ENCODE measurements at regions not wholly inside any gene's neighbourhood (a gene's known extent, or its start where the extent isn't known, plus 50 kb on each side); places are given as distances from the start of the nearest gene placed in this dataset.
"Not testable (repeated sequence)": the region's sequence is repeated elsewhere in the genome, so short reads cannot be mapped to it uniquely, and the experiment has no call there.

DNA sequence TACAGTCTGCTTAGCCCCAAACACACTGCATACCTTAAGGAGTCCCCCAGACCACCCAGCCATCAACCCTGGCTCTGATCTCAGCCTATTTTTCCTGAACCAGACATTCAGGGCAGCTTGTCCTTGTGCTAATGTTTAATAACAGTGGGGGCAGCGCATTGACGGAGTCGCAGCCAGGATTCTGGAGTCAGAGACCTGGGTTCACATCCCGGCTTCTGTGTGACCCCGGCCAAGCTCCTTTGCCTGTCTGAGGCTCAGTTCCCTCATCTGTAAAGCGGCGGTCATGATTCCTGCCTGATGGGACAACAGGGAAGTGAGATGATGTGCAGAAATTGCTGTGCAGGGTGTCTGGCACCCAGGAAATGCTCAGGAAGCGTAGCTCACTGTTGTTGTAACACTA, 63.1 kb downstream of the MATN1 start:
- no peak for DNase-seq (ENCODE audit: low read depth, low spot score)

DNA sequence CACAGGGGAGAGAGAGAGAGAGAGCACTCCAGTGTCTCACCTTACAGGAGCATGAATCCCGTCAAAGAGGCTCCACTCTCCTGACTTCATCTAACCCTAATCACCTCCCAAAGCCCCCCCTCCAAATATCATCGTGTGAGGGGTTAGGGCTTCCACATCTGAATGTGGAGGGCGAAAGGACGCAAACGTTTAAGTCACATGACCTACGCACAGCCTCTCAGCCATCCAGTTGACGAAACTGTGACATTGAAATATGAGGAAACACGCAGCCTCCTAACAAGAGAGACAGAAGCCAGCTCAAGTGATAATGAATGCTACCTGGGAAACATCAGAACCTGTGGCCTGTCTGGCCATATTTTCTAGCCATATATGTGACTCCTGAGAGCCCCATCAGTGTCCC, 63.7 kb downstream of the MATN1 start:
- no peak for DNase-seq (ENCODE audit: low read depth, low spot score)

DNA sequence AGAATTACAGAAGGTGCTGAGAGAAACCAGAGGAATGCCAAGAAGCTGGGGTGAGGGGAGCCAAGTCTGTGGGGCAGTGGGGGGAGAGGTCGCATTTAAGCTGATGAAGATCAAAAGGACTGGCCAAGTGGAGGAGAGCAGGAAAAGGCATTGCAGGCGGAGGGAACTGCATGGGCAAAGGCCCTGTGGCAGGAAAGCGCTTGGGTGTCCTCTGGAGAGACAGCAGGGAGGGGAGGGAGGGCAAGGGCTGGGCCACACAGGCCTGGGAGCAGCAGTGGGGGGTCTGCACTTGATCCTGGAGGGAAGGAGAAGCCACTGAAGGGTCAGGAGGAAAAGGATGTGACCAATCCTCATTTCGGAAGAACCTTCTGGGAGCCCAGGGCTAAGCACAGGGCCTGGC, 65.0 kb downstream of the MATN1 start:
- not testable (repeated sequence) for DNase-seq (ENCODE audit: low read depth, low spot score)

DNA sequence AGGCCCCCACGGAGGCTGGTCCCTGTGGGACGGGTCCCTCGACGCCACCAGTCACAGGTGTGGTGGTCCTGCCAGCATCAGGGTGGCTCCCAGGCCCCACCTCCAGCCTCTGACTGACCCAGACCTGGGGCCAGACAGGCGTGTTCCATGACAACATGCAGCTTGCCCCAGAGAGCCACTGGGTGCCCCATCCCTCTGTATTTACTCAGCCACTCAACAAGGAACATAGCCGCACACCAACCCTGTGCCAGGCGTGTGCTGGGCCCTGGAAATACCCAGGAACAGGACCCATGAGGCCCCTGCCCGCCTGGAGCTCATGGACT, 65.4 kb downstream of the MATN1 start:
- no peak for DNase-seq (ENCODE audit: low read depth, low spot score)

DNA sequence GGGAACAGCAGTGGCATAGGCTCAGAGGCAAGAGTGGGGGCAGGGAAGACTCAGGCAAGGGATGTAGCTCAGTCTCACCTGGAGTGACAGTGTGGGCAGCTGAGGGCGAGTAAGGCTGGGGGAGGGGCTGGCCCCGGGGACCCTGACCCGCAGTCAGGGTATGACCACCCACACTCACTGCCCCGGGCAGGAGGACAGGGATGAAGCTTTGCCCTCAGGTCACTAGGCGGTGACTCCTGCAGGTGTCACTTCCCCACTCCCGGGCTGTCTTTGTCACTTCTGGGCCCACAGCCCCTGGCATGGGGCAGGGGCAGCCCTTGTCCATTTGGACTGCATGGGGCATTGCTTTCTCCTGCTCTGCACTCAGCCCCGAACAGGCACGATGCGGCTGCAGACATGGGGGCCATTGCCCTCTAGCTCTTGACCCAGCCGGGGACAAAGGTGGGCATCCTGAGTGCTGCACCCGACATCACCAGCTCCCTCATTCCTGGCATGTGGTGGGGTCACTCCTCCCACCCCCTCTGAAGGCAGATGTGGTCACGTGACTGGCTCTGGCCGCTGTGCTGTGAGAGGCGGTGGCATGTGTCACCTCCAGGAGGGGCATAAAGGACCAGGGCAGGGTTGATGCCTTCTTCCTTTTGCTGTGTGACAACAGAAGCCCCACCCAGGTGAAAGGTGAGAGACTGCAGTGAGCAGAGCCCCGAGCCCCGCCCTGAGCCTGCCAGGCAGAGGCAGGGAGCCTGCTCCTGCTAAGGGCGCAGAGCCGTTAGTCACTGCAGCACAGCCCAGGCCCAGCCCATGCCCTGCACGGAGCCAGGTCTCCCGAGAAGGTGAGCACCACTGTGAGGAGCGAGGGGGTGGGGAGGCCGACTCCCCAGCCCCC, 66.0 kb downstream of the MATN1 start:
- no peak for DNase-seq (ENCODE audit: low read depth, low spot score)

DNA sequence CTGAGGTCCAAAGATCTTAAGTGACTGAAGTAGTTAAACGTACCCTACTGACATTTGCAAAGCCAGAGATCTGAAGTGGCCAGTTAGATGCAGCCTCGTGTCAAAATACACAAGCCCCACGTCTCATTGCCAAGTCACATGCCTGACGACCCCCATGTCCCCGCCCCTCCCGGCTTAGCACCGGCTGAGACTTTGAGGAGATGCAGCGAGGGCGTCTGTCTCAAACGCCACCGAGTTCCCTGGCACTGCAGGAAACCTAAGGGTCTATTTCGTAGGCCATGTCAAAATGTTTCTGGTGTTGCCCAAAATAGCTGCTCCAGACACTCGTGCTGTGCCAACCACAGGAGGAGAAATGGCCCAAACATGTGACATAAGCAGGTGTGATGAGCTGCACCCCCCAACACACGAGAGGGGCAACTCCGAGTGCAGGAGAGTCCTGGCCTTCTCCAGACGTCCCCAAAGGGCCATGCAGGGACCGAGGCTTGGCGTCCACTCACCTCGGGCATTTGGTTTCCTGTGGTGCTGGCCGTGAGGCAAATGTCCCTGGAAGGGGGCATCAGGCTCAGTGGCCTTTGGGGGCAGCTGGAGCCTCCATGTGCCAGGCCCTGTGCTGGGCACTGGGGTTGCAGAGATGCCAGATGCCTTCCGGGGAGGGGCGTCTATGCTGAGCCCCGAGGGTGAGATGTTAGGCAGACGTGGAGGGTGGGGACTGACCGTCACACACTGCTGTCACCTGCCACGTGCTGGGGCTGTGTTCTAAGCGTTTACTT, 67.0 kb downstream of the MATN1 start:
- DNase-seq (ENCODE audit: low read depth, low spot score), result no peak

DNA sequence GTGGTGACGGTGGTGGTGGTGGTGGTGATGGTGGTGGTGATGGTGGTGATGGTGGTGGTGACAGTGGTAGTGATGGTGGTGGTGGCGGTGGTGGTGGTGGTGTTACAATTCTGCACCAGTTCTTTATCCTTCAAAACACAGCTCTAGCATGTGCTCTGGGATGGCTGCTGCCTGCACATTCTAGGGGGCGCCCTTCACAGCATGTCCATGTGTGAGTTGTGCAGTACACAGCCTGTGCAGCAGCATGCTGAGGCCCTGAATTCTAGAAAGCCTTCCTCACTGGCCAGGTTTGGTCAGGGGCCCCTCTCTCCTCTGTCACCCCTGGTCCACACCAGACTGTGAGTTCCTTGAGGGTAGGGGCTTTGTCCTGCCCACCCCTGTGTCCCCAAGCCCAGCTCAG, 67.7 kb downstream of the MATN1 start:
- no peak for DNase-seq (ENCODE audit: low read depth, low spot score)

DNA sequence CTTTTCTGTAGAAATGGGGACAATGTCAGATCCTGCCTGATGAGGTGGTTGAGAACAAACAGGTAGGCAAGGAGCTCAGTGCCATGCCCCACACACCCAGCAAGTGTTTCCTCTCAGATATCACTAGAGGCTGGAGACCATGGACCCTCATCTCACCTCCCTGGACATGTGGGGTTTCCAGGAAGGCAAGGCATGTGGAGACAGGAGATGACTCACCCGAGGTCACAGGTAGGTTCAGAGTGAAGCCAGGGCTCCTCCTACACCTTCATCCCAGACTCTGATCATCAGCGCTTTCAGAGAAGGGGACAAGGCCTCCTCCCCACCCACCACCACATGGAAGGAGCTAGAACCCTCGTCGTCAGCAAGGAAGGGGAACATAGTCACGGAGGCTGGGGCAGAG, 69.2 kb downstream of the MATN1 start:
- DNase-seq (ENCODE audit: low read depth, low spot score), result no peak

DNA sequence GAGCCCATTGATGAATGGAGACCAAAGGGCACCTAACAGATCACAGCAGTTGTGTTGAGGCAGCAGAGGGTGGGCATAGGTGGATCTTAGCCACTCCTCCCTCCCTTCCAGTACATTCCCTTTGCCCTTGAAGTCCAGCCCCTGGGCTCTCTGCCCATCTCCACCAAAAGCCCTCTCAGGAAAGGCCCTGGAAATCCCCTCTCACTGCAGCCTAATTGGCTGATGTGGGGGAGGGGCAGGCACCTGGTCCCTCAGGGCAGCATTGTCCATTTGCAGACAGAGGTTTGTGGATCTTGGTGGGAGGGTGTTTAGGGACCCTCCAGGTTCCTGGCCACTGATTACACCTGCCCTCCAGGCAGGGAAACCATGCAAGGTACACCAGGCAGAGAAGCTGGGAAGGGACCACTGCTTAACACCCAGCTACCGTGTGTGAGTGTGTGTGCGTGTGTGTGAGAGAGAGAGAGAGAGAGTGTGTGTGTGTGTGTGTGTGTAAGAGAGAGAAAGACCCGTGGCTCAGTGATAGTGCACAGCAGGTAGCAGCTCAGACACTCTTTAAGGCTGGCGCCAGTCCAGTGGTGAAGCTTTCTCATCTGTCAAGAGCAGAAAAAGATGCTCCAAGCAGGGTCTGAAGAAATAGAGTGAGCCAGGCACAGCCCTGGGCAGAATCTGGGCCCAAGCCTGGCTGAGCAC, 71.1 kb downstream of the MATN1 start:
- DNase-seq (ENCODE audit: low read depth, low spot score), result no peak

DNA sequence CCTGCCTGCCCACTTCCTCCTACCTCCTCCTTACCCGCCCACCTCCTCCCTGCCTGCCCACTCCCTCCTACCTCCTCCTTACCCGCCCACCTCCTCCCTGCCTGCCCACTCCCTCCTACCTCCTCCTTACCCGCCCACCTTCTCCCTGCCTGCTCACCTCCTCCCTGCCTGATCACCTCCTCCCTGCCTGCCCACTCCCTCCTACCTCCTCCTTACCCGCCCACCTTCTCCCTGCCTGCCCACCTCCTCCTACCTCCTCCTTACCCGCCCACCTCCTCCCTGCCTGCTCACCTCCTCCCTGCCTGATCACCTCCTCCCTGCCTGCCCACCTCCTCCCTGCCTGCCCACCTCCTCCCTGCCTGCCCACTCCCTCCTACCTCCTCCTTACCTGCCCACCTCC, 72.0 kb downstream of the MATN1 start:
- DNase-seq (ENCODE audit: low read depth, low spot score), result not testable (repeated sequence)

DNA sequence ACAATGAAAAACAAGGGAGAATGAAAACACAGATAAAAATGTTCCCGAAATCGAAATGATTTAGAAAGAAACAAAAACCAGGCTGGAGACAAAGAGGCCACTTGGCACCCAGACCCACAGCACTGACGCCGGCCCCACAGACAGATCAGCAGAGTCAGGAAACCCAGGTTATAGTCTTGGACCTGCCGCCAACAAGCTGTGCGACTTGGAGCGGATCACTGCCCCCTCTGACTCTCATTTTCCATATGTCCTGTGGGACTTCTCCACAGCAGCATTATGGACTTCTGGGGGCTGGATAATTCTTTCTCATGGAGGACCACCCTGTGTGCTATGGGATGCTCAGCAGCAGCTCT, 72.4 kb downstream of the MATN1 start:
- no peak for DNase-seq (ENCODE audit: low read depth, low spot score)

DNA sequence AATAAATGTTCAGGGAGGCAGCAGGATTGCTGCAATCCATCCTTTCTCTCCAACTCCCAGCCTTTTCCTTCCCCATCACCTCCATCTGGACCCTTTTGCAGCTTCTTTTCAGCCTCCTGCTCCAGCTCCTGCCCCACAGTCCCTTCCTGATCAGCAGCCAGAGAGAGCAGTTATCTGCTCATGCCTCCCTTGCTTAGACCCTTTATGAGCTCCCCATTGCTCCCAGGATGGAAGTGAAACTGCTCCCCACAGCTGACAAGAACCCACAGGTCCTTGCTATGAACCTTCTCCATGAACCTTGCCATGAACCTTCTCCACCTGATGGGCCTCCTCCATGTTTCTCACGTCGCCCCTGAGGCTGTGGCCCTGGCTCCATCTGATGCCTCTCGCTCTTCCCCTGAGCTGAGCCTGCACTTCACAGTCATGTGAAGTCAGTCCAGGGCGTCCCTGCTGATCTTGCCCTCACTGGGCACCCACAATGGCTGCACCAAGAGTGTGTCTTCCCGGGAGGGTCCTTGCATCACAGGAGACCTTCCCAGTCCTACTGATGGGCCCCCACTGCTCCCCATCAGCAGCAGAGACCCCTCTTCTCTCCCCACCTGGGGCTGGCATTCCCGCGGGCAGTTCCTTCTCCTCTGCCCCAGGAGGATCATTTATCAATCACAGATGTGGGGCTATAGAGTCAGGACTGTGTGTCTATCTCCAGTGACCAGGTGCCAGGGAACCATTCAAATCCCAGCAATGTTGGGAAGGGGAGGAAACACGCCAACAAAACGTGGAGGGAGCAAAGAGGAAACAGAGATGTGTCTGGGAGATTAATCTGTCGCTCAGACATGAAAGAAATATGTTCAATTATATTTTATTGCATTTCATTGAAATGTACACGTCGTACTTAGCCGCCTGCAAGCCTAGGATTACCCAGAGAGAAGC, 73.1 kb downstream of the MATN1 start:
- DNase-seq (ENCODE audit: low read depth, low spot score), result no peak

DNA sequence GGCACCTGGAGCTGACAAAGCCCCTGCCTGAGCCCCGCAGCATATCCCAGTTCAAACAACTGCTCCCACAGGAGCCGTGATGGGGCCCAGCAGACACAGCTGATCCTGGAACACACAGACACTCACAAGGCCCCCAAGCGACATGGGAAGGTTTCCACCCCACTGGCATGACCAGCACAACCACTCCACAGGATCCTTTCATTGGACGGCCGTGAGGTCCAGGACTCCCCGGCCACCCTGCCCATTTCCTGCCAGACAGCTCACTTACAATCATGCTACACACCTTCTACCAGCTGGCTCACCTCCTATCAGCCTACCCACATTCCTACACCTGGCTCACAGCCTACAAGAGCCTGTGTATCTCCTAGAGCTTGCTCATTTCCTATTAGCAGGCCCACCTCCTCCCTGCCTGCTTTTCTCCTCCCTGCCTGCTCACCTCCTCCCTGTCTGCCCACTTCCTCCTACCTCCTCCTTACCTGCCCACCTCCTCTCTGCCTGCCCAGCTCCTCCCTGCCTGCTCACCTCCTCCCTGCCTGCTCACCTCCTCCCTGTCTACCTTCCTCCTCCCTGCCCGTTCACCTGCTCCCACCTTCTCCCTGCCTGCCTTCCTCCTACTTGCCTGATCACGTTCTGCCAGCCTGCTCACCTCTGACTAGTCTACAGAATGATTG, 73.9 kb downstream of the MATN1 start:
- no peak for DNase-seq (ENCODE audit: low read depth, low spot score)

DNA sequence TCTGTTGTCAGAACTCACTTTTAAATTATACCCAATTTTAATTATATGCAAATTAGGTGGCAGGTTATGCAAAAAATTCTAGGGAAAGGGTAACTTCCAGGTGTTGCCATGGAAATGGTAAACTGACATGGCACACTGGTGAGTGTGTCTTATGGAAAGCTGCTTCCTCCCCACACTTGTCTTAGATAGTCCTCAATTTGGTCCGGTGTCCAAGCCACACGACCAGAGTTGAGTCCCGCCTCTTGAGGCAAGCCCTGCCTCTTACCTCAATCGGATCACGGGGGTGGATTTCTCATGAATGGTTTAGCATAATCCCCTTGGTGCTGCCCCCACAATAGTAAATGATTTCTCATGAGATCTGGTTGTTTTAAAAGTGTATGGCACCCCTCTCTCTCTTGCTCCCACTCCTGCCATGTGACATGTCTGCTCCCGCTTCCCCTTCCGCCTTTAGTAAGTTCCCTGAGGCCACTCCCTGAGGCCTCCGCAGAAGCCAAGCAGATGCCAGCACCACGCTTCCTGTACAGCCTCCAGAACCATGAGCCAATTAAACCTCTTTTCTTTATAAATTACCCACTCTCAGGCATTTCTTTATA, 74.9 kb downstream of the MATN1 start:
- DNase-seq (ENCODE audit: low read depth, low spot score), result no peak

DNA sequence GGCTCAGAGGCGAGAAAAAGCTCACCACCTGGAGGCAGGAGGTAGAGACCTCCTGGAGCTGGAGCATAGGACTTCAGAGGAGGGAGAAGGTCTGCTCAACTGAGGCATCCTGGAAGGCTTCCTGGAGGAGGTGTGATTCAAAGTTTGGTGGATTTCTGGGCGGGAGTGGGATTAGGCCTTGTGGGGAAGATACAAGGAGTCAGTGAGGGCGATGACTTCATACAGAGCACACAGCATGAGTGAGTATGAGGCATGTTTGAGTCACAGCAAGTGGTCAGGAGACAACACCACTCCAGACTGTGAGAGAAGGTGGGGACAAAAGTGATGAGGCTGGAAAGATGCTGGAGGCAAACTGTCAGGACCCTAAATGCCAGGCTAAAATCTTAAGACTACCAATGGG, 77.6 kb downstream of the MATN1 start:
- DNase-seq (ENCODE audit: low read depth, low spot score), result no peak

DNA sequence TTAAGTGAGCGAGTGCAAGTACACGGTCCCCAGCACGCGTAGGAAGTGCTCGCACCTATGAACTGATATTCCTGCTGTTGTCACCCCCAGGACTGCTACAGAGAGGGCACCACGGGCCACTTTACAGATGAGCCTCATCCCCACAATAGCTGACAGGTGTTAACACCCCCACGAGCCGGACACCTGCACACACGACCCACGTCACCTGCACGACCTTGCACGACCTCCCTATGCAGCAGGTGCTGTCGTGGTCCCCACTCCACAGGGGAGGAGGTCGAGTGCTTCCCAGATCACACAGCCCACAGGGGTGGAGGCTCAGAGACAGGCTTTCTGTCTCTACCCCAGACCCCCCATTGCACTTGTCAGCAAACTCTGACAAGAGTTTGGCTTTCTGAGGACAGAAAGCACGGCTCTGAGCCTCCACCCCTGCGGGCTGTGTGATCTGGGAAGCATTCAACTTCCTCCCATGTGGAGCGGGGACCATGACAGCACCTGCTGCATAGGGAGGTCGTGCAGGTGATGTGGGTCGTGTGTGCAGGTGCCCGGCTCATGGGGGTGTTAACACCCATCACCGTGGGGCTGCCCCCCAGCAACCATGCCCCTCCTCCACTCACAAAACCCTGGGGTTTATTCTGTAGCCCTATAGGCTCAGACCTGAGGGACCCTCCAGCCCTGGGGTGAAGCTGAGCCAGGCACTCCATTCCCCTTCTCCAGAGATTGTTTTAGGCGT, 80.8 kb downstream of the MATN1 start:
- no peak for DNase-seq (ENCODE audit: low read depth, low spot score)

DNA sequence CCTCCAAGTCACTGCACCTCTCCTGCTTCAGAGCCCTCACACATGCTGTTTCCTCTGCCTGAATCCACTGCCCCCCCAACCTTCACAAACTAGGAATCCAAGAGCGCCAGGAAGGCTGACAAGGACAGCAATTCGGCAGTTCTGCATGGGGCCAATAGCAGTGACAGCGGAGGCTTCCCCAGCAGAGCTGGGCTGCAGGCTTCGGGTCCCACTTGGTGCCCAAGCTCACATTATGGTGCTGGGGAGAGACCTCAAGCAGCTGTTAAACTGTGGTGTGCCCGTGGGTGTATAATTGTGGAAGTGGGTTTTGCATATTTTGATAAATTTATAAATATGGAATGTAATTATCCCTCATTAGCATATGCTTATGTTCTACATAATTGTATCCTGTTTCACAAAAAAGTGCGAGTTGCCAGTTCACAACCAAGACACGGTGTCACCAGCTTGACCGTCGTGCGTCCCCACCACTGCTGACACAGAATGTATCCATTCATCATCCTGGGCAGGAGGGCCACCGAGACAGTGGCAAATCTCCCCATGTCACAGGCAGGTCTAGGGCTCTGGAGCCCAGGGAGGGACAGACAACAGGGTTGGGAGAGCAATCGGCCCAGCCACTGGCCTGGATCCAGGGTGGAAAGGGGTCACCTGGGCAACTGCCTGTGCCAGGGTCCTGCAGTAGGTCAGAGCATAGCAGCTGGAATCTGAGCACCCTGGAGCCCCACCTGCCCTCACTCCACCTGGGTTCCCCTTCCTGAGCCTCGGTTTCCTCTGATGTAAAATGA, 81.6 kb downstream of the MATN1 start:
- no peak for DNase-seq (ENCODE audit: low read depth, low spot score)

DNA sequence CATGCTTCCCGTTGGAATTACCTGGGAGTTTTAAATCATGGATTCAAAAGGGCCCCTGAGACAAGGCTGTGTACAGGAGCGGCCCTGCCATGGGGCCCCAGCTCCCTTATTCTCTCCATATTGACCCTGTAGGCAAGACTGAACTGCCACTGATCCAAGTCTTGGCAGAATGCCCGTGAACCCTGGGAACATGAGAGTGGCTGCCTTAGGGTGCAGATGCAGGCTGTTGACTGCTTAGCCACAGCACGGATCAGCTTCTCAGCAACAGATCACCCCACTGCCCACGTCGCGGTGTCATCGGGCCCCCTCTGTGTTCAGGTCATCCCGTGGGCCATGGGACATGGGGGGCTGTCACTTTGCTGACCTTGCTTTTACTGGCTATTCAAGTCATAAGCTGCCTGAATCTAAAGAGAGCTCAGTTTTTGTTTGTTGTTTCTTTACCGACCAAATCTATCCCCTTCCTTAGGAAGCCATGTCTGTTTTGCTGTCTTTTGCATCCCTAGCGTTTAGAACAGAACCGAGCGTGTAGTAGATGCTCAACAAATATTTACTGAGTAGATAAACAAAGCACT, 83.4 kb downstream of the MATN1 start:
- no peak for DNase-seq (ENCODE audit: low read depth, low spot score)

DNA sequence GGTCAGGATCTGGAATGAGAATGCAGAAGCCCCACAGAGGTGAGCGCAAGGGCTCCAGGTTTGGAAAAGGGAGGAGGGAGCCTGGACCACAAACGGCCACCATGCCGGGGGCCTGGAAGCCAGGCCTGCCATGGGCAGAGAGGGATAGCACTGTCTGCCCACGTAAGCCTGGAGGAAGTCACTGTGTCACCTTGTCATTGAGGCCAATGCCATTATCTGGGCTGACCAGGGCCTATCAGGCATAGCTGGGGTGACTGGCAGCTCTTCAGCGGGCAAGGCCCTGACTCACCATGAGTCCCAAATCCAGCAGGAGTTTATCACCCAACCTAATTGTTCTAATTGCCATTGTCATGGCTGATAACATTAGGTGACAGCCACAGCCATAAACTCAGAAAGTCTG, 84.6 kb downstream of the MATN1 start:
- no peak for DNase-seq (ENCODE audit: low read depth, low spot score)

All from activated CD4-positive, CD25-positive, alpha-beta regulatory T cell treated with anti-CD3 and anti-CD28 coated beads, Interleukin-2, amount 50 U/mL, for 16 hours (primary cell).